Suprapubic skin (tissue), 4 donors: ENCODE measurements at regions not wholly inside any gene's neighbourhood (a gene's known extent, or its start where the extent isn't known, plus 50 kb on each side); places are given as distances from the start of the nearest gene placed in this dataset.

Experiments
- DNase-seq, 2 donors: peaks; one replicate each; pipeline ENCODE4 v3.0.0-alpha.2; 2019; ENCODE audit warnings: low spot score in 2 of 2
- H3K27ac ChIP-seq: fragments of 200-600 bp; sonication (generic); one replicate; pipeline ENCODE4 v1.5.1; 2019
- H3K27me3 ChIP-seq: fragments of 200-600 bp; sonication (generic); one replicate; pipeline ENCODE4 v1.5.1; 2019
- H3K36me3 ChIP-seq: fragments of 200-600 bp; sonication (generic); one replicate; pipeline ENCODE4 v1.5.1; 2019
- H3K4me1 ChIP-seq: fragments of 200-600 bp; sonication (generic); one replicate; pipeline ENCODE4 v1.5.1; 2019
- H3K4me3 ChIP-seq: fragments of 200-600 bp; sonication (generic); one replicate; pipeline ENCODE4 v1.5.1; 2019; ENCODE audit warnings: mild to moderate bottlenecking
- H3K9me3 ChIP-seq: fragments of 200-600 bp; sonication (generic); one replicate; pipeline ENCODE4 v1.5.1; 2019
- CTCF ChIP-seq, 2 donors: fragments of 200-600 bp in 1 of 2; fragments of 450-650 bp in 1 of 2; sonication (generic) in 1 of 2; IDR thresholded peaks; one replicate each; pipeline ENCODE4 v1.5.1; 2016 to 2019; ENCODE audit warnings: antibody characterized with exemption in 2 of 2, mild to moderate bottlenecking in 1 of 2, moderate library complexity in 1 of 2
- EP300 ChIP-seq: sonication (generic); formaldehyde crosslinking; IDR thresholded peaks from one replicate; pipeline ENCODE4 v1.6.1; 2017; ENCODE audit warnings: antibody characterized with exemption
- POLR2A ChIP-seq, 2 donors: fragments of 450-650 bp; IDR thresholded peaks; one replicate each; pipeline ENCODE4 v1.6.1; 2017; ENCODE audit warnings: antibody characterized with exemption in 2 of 2, mild to moderate bottlenecking in 2 of 2, moderate library complexity in 2 of 2
- POLR2AphosphoS5 ChIP-seq, 3 donors: sonication (generic); formaldehyde crosslinking; IDR thresholded peaks; one replicate each; pipeline ENCODE4 v1.6.1; 2017; ENCODE audit warnings: antibody characterized with exemption in 3 of 3
- WGBS: methylation state at CpG from one replicate; pipeline ENCODE4 v1.1.5; 2018; 5-methylcytosine and 5-hydroxymethylcytosine counted together

GRCh38 chr11:25862159-25862558 is 469.8 kb upstream of the ANO3 start:
- Histone ChIP-seq H3K4me3 (no peak overlapping the region), H3K9me3 (no peaks in the 10 kb centered on the region), H3K27ac (no peak overlapping the region), H3K4me1 (no peaks in the 10 kb centered on the region), H3K36me3 (no peaks in the 10 kb centered on the region), H3K27me3 (no peaks in the 10 kb centered on the region)
- TF ChIP-seq EP300 (no peak), POLR2AphosphoS5 (IDR thresholded peaks at IDR 0.05) (no peak), POLR2A (IDR thresholded peaks at IDR 0.05) (no peak), CTCF (IDR thresholded peaks at IDR 0.05) (no peak)
- WGBS = 83% methylated on average over 1 of the region's 1 CpG
- DNase-seq = no peak

DNA sequence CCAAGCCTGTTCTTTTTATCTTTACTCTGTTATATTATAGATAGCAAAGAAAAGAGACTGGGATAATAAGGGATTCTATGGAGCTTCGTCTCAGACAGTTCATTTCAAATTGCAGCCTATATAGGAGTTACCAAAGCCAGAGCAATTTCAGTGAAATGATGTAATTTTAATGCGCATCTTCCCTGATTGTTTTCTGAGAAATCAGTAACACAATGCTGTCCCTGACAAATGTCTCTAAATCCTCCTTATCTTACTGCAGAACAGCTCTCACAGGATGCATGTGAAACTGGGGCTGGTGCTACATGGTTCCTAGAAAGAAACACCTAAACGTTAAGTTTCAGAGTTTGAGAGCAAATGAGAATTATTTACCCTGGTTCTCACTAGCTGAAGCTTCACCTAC is 467.9 kb upstream of the ANO3 start:
- no peak overlapping the region for H3K4me3 ChIP-seq
- TF ChIP-seq POLR2AphosphoS5 (IDR thresholded peaks at IDR 0.05) (no peak), EP300 (no peak), CTCF (IDR thresholded peaks at IDR 0.05) (no peak), POLR2A (IDR thresholded peaks at IDR 0.05) (no peak)
- no peaks in the 10 kb centered on the region for H3K36me3 ChIP-seq
- WGBS = 78% methylated on average over 3 of the region's 3 CpGs
- no peaks in the 10 kb centered on the region for H3K4me1 ChIP-seq
- H3K27me3 ChIP-seq = no peaks in the 10 kb centered on the region
- H3K9me3 ChIP-seq = no peaks in the 10 kb centered on the region
- H3K27ac ChIP-seq = no peak overlapping the region
- no peak for DNase-seq

GRCh38 chr11:25876456-25876965 is 455.4 kb upstream of the ANO3 start:
- Histone ChIP-seq H3K4me3 (no peak overlapping the region), H3K27ac (no peak overlapping the region), H3K36me3 (no peaks in the 10 kb centered on the region), H3K4me1 (no peaks in the 10 kb centered on the region), H3K9me3 (no peaks in the 10 kb centered on the region), H3K27me3 (no peaks in the 10 kb centered on the region)
- TF ChIP-seq CTCF (IDR thresholded peaks at IDR 0.05) = no peak
- 37% methylated on average over 3 of the region's 3 CpGs for WGBS
- DNase-seq = no peak

GRCh38 chr11:25886036-25886435 is 445.9 kb upstream of the ANO3 start:
- 80% methylated on average over 3 of the region's 3 CpGs for WGBS
- TF ChIP-seq POLR2AphosphoS5 (IDR thresholded peaks at IDR 0.05) = no peak
- no peak for TF ChIP-seq POLR2A (IDR thresholded peaks at IDR 0.05)
- TF ChIP-seq CTCF (IDR thresholded peaks at IDR 0.05) = no peak
- no peak for TF ChIP-seq EP300
- no peak overlapping the region for H3K4me3 ChIP-seq
- no peaks in the 10 kb centered on the region for H3K36me3 ChIP-seq
- H3K4me1 ChIP-seq = no peaks in the 10 kb centered on the region
- no peaks in the 10 kb centered on the region for H3K9me3 ChIP-seq
- H3K27me3 ChIP-seq = no peaks in the 10 kb centered on the region
- no peak for DNase-seq
- H3K27ac ChIP-seq = no peak overlapping the region

GRCh38 chr11:25890626-25891260 is 441.2 kb upstream of the ANO3 start:
- Histone ChIP-seq H3K4me3 (no peak overlapping the region), H3K4me1 (no peaks in the 10 kb centered on the region), H3K27ac (no peak overlapping the region), H3K36me3 (no peaks in the 10 kb centered on the region), H3K9me3 (no peaks in the 10 kb centered on the region), H3K27me3 (no peaks in the 10 kb centered on the region)
- TF ChIP-seq EP300 = no peak
- no peak for TF ChIP-seq POLR2AphosphoS5 (IDR thresholded peaks at IDR 0.05)
- no peak for TF ChIP-seq POLR2A (IDR thresholded peaks at IDR 0.05)
- TF ChIP-seq CTCF (IDR thresholded peaks at IDR 0.05) = no peak
- WGBS = 58% methylated on average over 3 of the region's 3 CpGs
- DNase-seq = no peak
